B cell (primary cell): ENCODE measurements at regions not wholly inside any gene's neighbourhood (a gene's known extent, or its start where the extent isn't known, plus 50 kb on each side); places are given as distances from the start of the nearest gene placed in this dataset.

ENCODE experiments used
- ATAC-seq: fragments of 200-7000 bp; cut with Tn5 transposase; one replicate; pipeline ENCODE4 v1.10.0; 2021; ENCODE audit warnings: low read depth, mild to moderate bottlenecking, moderate number of reproducible peaks, moderate library complexity
- CTCF ChIA-PET: fragments of 350-600 bp; sonication (Branson Sonifier 250); formaldehyde crosslinking; loops from one replicate; lab custom pipeline; 2021; ENCODE audit warnings: antibody characterized with exemption, inconsistent platforms; lab: Charles Lee
- POLR2A ChIA-PET: fragments of 350-600 bp; sonication (Branson Sonifier 250); formaldehyde crosslinking; loops from one replicate; lab custom pipeline; 2021; ENCODE audit warnings: antibody characterized with exemption; lab: Charles Lee
- DNase-seq: peaks from one replicate; pipeline ENCODE4 v3.0.0; 2013
- H2AFZ ChIP-seq: 2 replicates; pipeline ENCODE4 v1.6.1; 2012; ENCODE audit warnings: mild to moderate bottlenecking, low read depth, low read length; ENCODE audit not compliant: insufficient read depth, poor library complexity, severe bottlenecking
- H3K27ac ChIP-seq, 2 donors: 1 replicate in 1 of 2; 2 replicates in 1 of 2; pipeline ENCODE4 v1.5.1; 2012 to 2013; ENCODE audit warnings: low read length in 2 of 2, mild to moderate bottlenecking in 2 of 2, moderate library complexity in 1 of 2
- H3K27me3 ChIP-seq, 4 experiments: fragments of 200-600 bp in 1 of 4; sonication (generic) in 1 of 4; replicated peaks in 1 of 4; 1 replicate in 2 of 4; 2 replicates in 2 of 4; pipeline versions ENCODE4 v1.6.1 to v1.7.0; 2013 to 2016; ENCODE audit warnings: low read length in 3 of 4, mild to moderate bottlenecking in 2 of 4, mixed read lengths in 1 of 4, moderate library complexity in 1 of 4; ENCODE audit not compliant: insufficient read depth in 4 of 4, control insufficient read depth in 3 of 4; ENCODE audit errors: control extremely low read depth in 1 of 4
- H3K36me3 ChIP-seq, 2 experiments: replicated peaks in 1 of 2; 1 replicate in 1 of 2; 2 replicates in 1 of 2; pipeline versions ENCODE4 v1.6.1 to v1.7.1; 2013; ENCODE audit warnings: low read length in 1 of 2; ENCODE audit not compliant: insufficient read depth in 2 of 2, control insufficient read depth in 1 of 2; ENCODE audit errors: control extremely low read depth in 1 of 2, extremely low read depth in 1 of 2
- H3K4me1 ChIP-seq, 2 donors: fragments of 200-600 bp in 1 of 2; sonication (generic) in 1 of 2; 1 replicate in 1 of 2; 2 replicates in 1 of 2; pipeline versions ENCODE4 v1.5.1 to v1.6.1; 2013 to 2017; ENCODE audit warnings: low read length in 2 of 2; ENCODE audit not compliant: control insufficient read depth in 2 of 2, insufficient read depth in 2 of 2
- H3K4me2 ChIP-seq: replicated peaks from 2 replicates; pipeline ENCODE3; 2012; ENCODE audit warnings: mild to moderate bottlenecking, low read depth, low read length; ENCODE audit not compliant: poor library complexity, severe bottlenecking
- H3K4me3 ChIP-seq, 5 experiments: fragments of 200-600 bp in 1 of 5; sonication (generic) in 1 of 5; 1 replicate in 3 of 5; 2 replicates in 2 of 5; pipeline versions ENCODE4 v1.5.1 to v1.7.0; 2011 to 2016; ENCODE audit warnings: low read length in 4 of 5, mild to moderate bottlenecking in 4 of 5, low read depth in 2 of 5, control low read depth in 1 of 5, moderate library complexity in 1 of 5; ENCODE audit not compliant: insufficient read depth in 1 of 5; ENCODE audit errors: control extremely low read depth in 1 of 5, extremely low read depth in 1 of 5
- H3K79me2 ChIP-seq: fragments of 200-600 bp; sonication (generic); one replicate; pipeline ENCODE4 v1.6.0; 2016; ENCODE audit warnings: low read length; ENCODE audit not compliant: control insufficient read depth, insufficient read depth
- H3K9ac ChIP-seq: fragments of 200-600 bp; sonication (generic); 2 replicates; pipeline ENCODE4 v1.6.1; 2017; ENCODE audit warnings: mild to moderate bottlenecking, low read length, moderate library complexity
- H3K9me3 ChIP-seq, 3 donors: one replicate each; pipeline versions ENCODE4 v1.6.1 to v1.7.1; 2013; ENCODE audit warnings: low read length in 2 of 3; ENCODE audit not compliant: control insufficient read depth in 2 of 3, insufficient read depth in 1 of 3; ENCODE audit errors: control extremely low read depth in 1 of 3
- H4K20me1 ChIP-seq: 2 replicates; pipeline ENCODE4 v1.6.0; 2012; ENCODE audit warnings: mild to moderate bottlenecking, low read length; ENCODE audit not compliant: insufficient read depth, control insufficient read depth, poor library complexity, severe bottlenecking
- H3K27ac Mint-ChIP-seq: one replicate; pipeline ENCODE4 v1.8.0; 2021; ENCODE audit warnings: mixed read lengths
- H3K27me3 Mint-ChIP-seq: one replicate; pipeline ENCODE4 v1.8.0; 2021; ENCODE audit warnings: mixed read lengths
- H3K4me1 Mint-ChIP-seq: one replicate; pipeline ENCODE4 v1.8.0; 2021; ENCODE audit warnings: mixed read lengths
- H3K4me3 Mint-ChIP-seq: one replicate; pipeline ENCODE4 v1.8.0; 2021; ENCODE audit warnings: mixed read lengths
- H3K9me3 Mint-ChIP-seq: one replicate; pipeline ENCODE4 v1.8.0; 2022; ENCODE audit warnings: mixed read lengths; ENCODE audit not compliant: insufficient read depth
- CTCF ChIP-seq: fragments of 200-600 bp; IDR thresholded peaks from one replicate; pipeline ENCODE4 v1.8.0; 2022; ENCODE audit warnings: antibody characterized with exemption, mild to moderate bottlenecking
- EZH2 ChIP-seq: IDR thresholded peaks from 2 replicates; pipeline ENCODE4 v1.6.1; 2012; ENCODE audit warnings: borderline replicate concordance, low read depth, mild to moderate bottlenecking, moderate library complexity, low read length; ENCODE audit not compliant: insufficient read depth, poor library complexity, severe bottlenecking
- WGBS: methylation state at CpG from one replicate; pipeline ENCODE4 v1.1.5; 2013; ENCODE audit warnings: missing lambda C conversion rate; ENCODE audit not compliant: insufficient coverage; 5-methylcytosine and 5-hydroxymethylcytosine counted together
- intact Hi-C: fragments of 100-400 bp; cut with micrococcal nuclease; formaldehyde crosslinking; loops from one replicate; pipeline ENCODE4 v1.10.0; 2022

GRCh38 chr6:18931086-18931485 is 543.9 kb downstream of the RNF144B start:
- H3K4me3 Mint-ChIP-seq, result no peak overlapping the region
- no peak overlapping the region for H3K27ac ChIP-seq
- no peaks in the 10 kb centered on the region for H3K9me3 Mint-ChIP-seq
- H3K4me1 Mint-ChIP-seq, result no peaks in the 10 kb centered on the region
- ATAC-seq (no peak), DNase-seq (no peak)
- ChIA-PET POLR2A (no interaction called here), CTCF (no interaction called here)
- no peaks in the 10 kb centered on the region for H3K27me3 Mint-ChIP-seq
- no peaks in the 10 kb centered on the region for H3K36me3 ChIP-seq
- H3K27me3 ChIP-seq, result no peaks in the 10 kb centered on the region
- no peaks in the 10 kb centered on the region for H3K4me1 ChIP-seq
- intact Hi-C loops, result no loop called here
- H3K79me2 ChIP-seq, result no peaks in the 10 kb centered on the region
- H3K4me2 ChIP-seq, result no peak overlapping the region
- no peak overlapping the region for H3K4me3 ChIP-seq
- H3K27ac Mint-ChIP-seq, result no peak overlapping the region
- H3K9me3 ChIP-seq, result no peaks in the 10 kb centered on the region
- H4K20me1 ChIP-seq, result no peaks in the 10 kb centered on the region
- no peak overlapping the region for H2AFZ ChIP-seq
- 88% methylated on average over 2 of the region's 4 CpGs for whole genome bisulfite sequencing
- TF ChIP-seq EZH2, result no peak
- TF ChIP-seq CTCF, result no peak
- H3K9ac ChIP-seq, result no peak overlapping the region

DNA sequence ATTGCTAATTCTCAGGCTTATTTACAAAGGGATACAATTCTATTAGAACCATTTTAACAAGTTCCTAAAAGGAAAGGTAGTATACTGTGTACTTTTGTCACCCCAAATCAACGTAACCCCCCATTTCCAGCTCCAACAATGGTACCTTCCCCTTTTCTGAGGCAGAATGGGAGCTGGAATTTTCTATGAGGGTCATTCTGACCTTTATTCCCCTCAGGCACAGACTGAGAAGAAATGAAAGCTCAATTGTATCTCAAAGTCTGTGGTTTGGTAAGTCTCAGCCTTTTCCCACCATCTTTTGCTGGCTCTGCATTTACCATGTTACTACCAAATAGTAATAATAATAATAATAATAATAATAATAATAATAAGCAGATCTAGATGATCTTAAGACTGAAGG is 571.0 kb downstream of the RNF144B start:
- Histone ChIP-seq H3K4me1 (no peaks in the 10 kb centered on the region), H3K9ac (no peak overlapping the region), H3K36me3 (no peaks in the 10 kb centered on the region), H3K79me2 (no peaks in the 10 kb centered on the region), H3K4me3 (no peak overlapping the region), H3K9me3 (no peaks in the 10 kb centered on the region), H2AFZ (no peak overlapping the region), H3K4me2 (no peak overlapping the region), H3K27me3 (no peaks in the 10 kb centered on the region), H3K27ac (no peak overlapping the region), H4K20me1 (no peaks in the 10 kb centered on the region)
- CTCF ChIA-PET, result no interaction called here
- TF ChIP-seq EZH2, result no peak
- TF ChIP-seq CTCF, result no peak
- intact Hi-C loops, result no loop called here
- H3K27ac Mint-ChIP-seq, result no peak overlapping the region
- no peaks in the 10 kb centered on the region for H3K27me3 Mint-ChIP-seq
- POLR2A ChIA-PET, result no interaction called here
- WGBS, result no CpG with 5 or more reads among the region's 1 CpG
- H3K4me1 Mint-ChIP-seq, result no peaks in the 10 kb centered on the region
- H3K9me3 Mint-ChIP-seq, result peaks cover 3% of the 10 kb centered on the region
- DNase-seq, result no peak
- H3K4me3 Mint-ChIP-seq, result no peak overlapping the region
- ATAC-seq, result no peak
